SIG-M5 treated with dmso at 0.1 percent for 504 hours (cell line): ENCODE measurements at regions not wholly inside any gene's neighbourhood (a gene's known extent, or its start where the extent isn't known, plus 50 kb on each side); places are given as distances from the start of the nearest gene placed in this dataset.
A peak's percentile ranks its signal among the peaks of the same experiment; 100 is the strongest.

Source experiments
- DNase-seq: peaks from one replicate; lab custom pipeline; 2025; ENCODE audit not compliant: unreplicated experiment; lab: John Stamatoyannopoulos, UW

- no peak for DNase-seq
These were observed 300.3 kb upstream of the CBLB start for GRCh38 chr3:106168962-106169750.

GRCh38 chr3:106170636-106171035 is 301.8 kb upstream of the CBLB start:
- no peak for DNase-seq

GRCh38 chr3:106172101-106172500 is 303.3 kb upstream of the CBLB start:
- DNase-seq = no peak

GRCh38 chr3:106172780-106173179 is 304.0 kb upstream of the CBLB start:
- DNase-seq = no peak

- no peak for DNase-seq
These were observed 306.5 kb upstream of the CBLB start for GRCh38 chr3:106175276-106175675.

- peak; percentile 46 for DNase-seq
These were observed 307.9 kb upstream of the CBLB start for GRCh38 chr3:106176734-106177133.

- DNase-seq = no peak
These were observed 314.2 kb upstream of the CBLB start for GRCh38 chr3:106182950-106183511.

GRCh38 chr3:106183762-106184391 is 315.1 kb upstream of the CBLB start:
- no peak for DNase-seq

- DNase-seq = no peak
These were observed 316.0 kb upstream of the CBLB start for GRCh38 chr3:106184540-106185457.

- no peak for DNase-seq
These were observed 317.1 kb upstream of the CBLB start for GRCh38 chr3:106185949-106186348.

- no peak for DNase-seq
These were observed 321.5 kb upstream of the CBLB start for GRCh38 chr3:106190296-106190695.

GRCh38 chr3:106191211-106191610 is 322.4 kb upstream of the CBLB start:
- DNase-seq = no peak

GRCh38 chr3:106191913-106192312 is 323.1 kb upstream of the CBLB start:
- DNase-seq = no peak

- DNase-seq = no peak
These were observed 325.1 kb upstream of the CBLB start for GRCh38 chr3:106193876-106194275.

- no peak for DNase-seq
These were observed 325.9 kb upstream of the CBLB start for GRCh38 chr3:106194726-106195125.

- no peak for DNase-seq
These were observed 328.9 kb upstream of the CBLB start for GRCh38 chr3:106197532-106198194.

GRCh38 chr3:106204160-106204868 is 335.5 kb upstream of the CBLB start:
- DNase-seq = no peak

- DNase-seq = no peak
These were observed 337.3 kb upstream of the CBLB start for GRCh38 chr3:106206146-106206545.

- DNase-seq = no peak
These were observed 337.8 kb upstream of the CBLB start for GRCh38 chr3:106206613-106207012.

GRCh38 chr3:106208251-106208650 is 339.4 kb upstream of the CBLB start:
- DNase-seq = no peak
